HepG2 (cell line): ENCODE measurements at regions not wholly inside any gene's neighbourhood (a gene's known extent, or its start where the extent isn't known, plus 50 kb on each side); places are given as distances from the start of the nearest gene placed in this dataset.
A peak's percentile ranks its signal among the peaks of the same experiment; 100 is the strongest.

Experiments
- ATAC-seq: fragments of 200-7000 bp; cut with Tn5 transposase; 3 replicates; pipeline ENCODE4 v1.9.1; 2020; ENCODE audit warnings: mild to moderate bottlenecking, moderate library complexity
- BruUV-seq: library from RNA; stranded (reverse); fragments of 400-500 nt; replicated peaks from 2 replicates; lab custom pipeline; 2021; lab: Mats Ljungman, UMichigan
- CTCF ChIA-PET: fragments of 300-600 bp; formaldehyde crosslinking; extraction: SDS; loops from one replicate; lab custom pipeline; 2021; ENCODE audit warnings: low total read pairs, inconsistent platforms, low intra/inter-chr PET ratio; lab: Yijun Ruan, JAX
- POLR2A ChIA-PET: fragments of 350-600 bp; sonication (Branson Sonifier 250); formaldehyde crosslinking; loops from one replicate; lab custom pipeline; 2020; ENCODE audit warnings: antibody characterized with exemption, inconsistent platforms; lab: Yijun Ruan, JAX
- DNase-seq: peaks from one replicate; pipeline ENCODE4 v3.0.0-alpha.2; 2015; ENCODE audit warnings: low spot score
- FAIRE-seq: peaks from 3 replicates; lab custom pipeline; 2011; peaks lifted over from hg19 to GRCh38; lab: Jason Lieb, UNC
- H2AFZ ChIP-seq: one replicate; pipeline ENCODE4 v1.6.1; 2011; ENCODE audit warnings: low read length, inconsistent platforms
- H3K27ac ChIP-seq: fragments of 300-600 bp; 3 replicates; pipeline ENCODE4 v1.8.0; 2011; ENCODE audit warnings: mixed run types, mild to moderate bottlenecking, mixed read lengths, low read length, inconsistent platforms; ENCODE audit not compliant: insufficient read depth; ENCODE audit errors: extremely low read length
- H3K27me3 ChIP-seq, 2 experiments: fragments of 200-600 bp in 1 of 2; 2 replicates in 1 of 2; 3 replicates in 1 of 2; pipeline versions ENCODE4 v1.6.0 to v1.8.0; 2011; ENCODE audit warnings: low read length in 2 of 2, mild to moderate bottlenecking in 2 of 2, moderate library complexity in 2 of 2, inconsistent platforms in 1 of 2; ENCODE audit not compliant: insufficient read depth in 2 of 2, control insufficient read depth in 1 of 2
- H3K36me3 ChIP-seq, 2 experiments: fragments of 200-600 bp in 1 of 2; replicated peaks in 1 of 2; 2 replicates in 1 of 2; 3 replicates in 1 of 2; pipeline versions ENCODE4 v1.5.1 to v1.8.0; 2011; ENCODE audit warnings: low read length in 2 of 2, inconsistent platforms in 1 of 2; ENCODE audit not compliant: insufficient read depth in 2 of 2, control insufficient read depth in 1 of 2
- H3K4me1 ChIP-seq: 2 replicates; pipeline ENCODE4 v1.5.1; 2012; ENCODE audit warnings: low read length, inconsistent platforms; ENCODE audit not compliant: insufficient read depth
- H3K4me2 ChIP-seq: 2 replicates; pipeline ENCODE4 v1.6.0; 2011; ENCODE audit warnings: low read depth, low read length, inconsistent platforms
- H3K4me3 ChIP-seq, 3 experiments: fragments of 200-600 bp in 1 of 3; sonication (generic), shearing (Covaris generic) in 1 of 3; replicated peaks in 1 of 3; 2 replicates each; pipeline ENCODE4 v1.5.1; 2011 to 2016; ENCODE audit warnings: low read length in 3 of 3, inconsistent platforms in 2 of 3, low read depth in 2 of 3, mild to moderate bottlenecking in 2 of 3, control low read depth in 1 of 3, mixed read lengths in 1 of 3; ENCODE audit not compliant: insufficient read depth in 1 of 3
- H3K79me2 ChIP-seq: one replicate; pipeline ENCODE4 v1.6.1; 2011; ENCODE audit warnings: low read length, inconsistent platforms; ENCODE audit not compliant: insufficient read depth
- H3K9ac ChIP-seq: 2 replicates; pipeline ENCODE4 v1.6.0; 2011; ENCODE audit warnings: mild to moderate bottlenecking, low read depth, low read length, inconsistent platforms; ENCODE audit not compliant: insufficient read depth
- H3K9me3 ChIP-seq: 2 replicates; pipeline ENCODE4 v1.5.1; 2012; ENCODE audit warnings: mild to moderate bottlenecking, low read length
- H4K20me1 ChIP-seq: 2 replicates; pipeline ENCODE4 v1.6.0; 2011; ENCODE audit warnings: inconsistent platforms, mild to moderate bottlenecking, low read length, moderate library complexity; ENCODE audit not compliant: insufficient read depth
- CHCHD3 ChIP-seq: sonication (generic); formaldehyde crosslinking; IDR thresholded peaks from 2 replicates; pipeline ENCODE4 v1.8.0; 2022; ENCODE audit warnings: mild to moderate bottlenecking, missing genetic modification reagents, moderate library complexity
- NR2F6 ChIP-seq, 2 experiments: IDR thresholded peaks; 2 replicates each; pipeline ENCODE4 v1.6.1; 2016; ENCODE audit warnings: antibody characterized with exemption in 1 of 2, mild to moderate bottlenecking in 1 of 2
- REST ChIP-seq, 2 experiments: IDR thresholded peaks; 2 replicates each; pipeline ENCODE4 v1.6.1; 2011 to 2012; ENCODE audit warnings: low read length in 2 of 2, borderline replicate concordance in 1 of 2, low read depth in 1 of 2, mild to moderate bottlenecking in 1 of 2, moderate library complexity in 1 of 2
- SALL2 ChIP-seq: sonication (generic); formaldehyde crosslinking; IDR thresholded peaks from 2 replicates; pipeline ENCODE4 v1.8.1; 2023; ENCODE audit warnings: mild to moderate bottlenecking, missing genetic modification reagents, inconsistent platforms
- SP140L ChIP-seq: sonication (generic); formaldehyde crosslinking; IDR thresholded peaks from 2 replicates; pipeline ENCODE4 v1.4.0; 2020; ENCODE audit warnings: missing genetic modification reagents, borderline replicate concordance
- SYNCRIP ChIP-seq: fragments of 200-400 bp; formaldehyde crosslinking; IDR thresholded peaks from 2 replicates; pipeline ENCODE4 v1.6.1; 2018; ENCODE audit warnings: mild to moderate bottlenecking, low read depth, low read length; ENCODE audit not compliant: insufficient read depth
- ZBTB21 ChIP-seq: sonication (generic); formaldehyde crosslinking; IDR thresholded peaks from 2 replicates; pipeline ENCODE4 v1.4.0; 2020; ENCODE audit warnings: missing genetic modification reagents
- ZBTB38 ChIP-seq: sonication (generic); formaldehyde crosslinking; IDR thresholded peaks from 2 replicates; pipeline ENCODE4 v1.5.1; 2020; ENCODE audit warnings: mild to moderate bottlenecking, missing genetic modification reagents
- ZNF329 ChIP-seq: sonication (generic); formaldehyde crosslinking; IDR thresholded peaks from 2 replicates; pipeline ENCODE4 v1.9.0; 2021; ENCODE audit warnings: low read depth, mild to moderate bottlenecking, missing genetic modification reagents
- WGBS: methylation state at CpG from one replicate; pipeline ENCODE4 v1.1.6; 2017; ENCODE audit warnings: low lambda C conversion rate; 5-methylcytosine and 5-hydroxymethylcytosine counted together
- in situ Hi-C: cut with HindIII; loops from 2 replicates; pipeline ENCODE4 v1.10.0; 2017; ENCODE audit warnings: low pct_unique_long_range_greater_than_20kb; ENCODE audit not compliant: extremely low pct_ligation_motif_present
- intact Hi-C: fragments of 100-400 bp; cut with micrococcal nuclease; formaldehyde crosslinking; loops from one replicate; pipeline ENCODE4 v1.10.0; 2022; ENCODE audit not compliant: unreplicated experiment
- TF ChIP-seq, protein P1 (sequence below): sonication (generic); formaldehyde crosslinking; IDR thresholded peaks from 2 replicates; pipeline ENCODE4 v1.4.0; 2020; ENCODE audit warnings: mild to moderate bottlenecking, missing genetic modification reagents
- TF ChIP-seq, protein P2 (sequence below): sonication (generic); formaldehyde crosslinking; IDR thresholded peaks from 2 replicates; pipeline ENCODE4 v1.4.0; 2020; ENCODE audit warnings: mild to moderate bottlenecking, missing genetic modification reagents

DNA sequence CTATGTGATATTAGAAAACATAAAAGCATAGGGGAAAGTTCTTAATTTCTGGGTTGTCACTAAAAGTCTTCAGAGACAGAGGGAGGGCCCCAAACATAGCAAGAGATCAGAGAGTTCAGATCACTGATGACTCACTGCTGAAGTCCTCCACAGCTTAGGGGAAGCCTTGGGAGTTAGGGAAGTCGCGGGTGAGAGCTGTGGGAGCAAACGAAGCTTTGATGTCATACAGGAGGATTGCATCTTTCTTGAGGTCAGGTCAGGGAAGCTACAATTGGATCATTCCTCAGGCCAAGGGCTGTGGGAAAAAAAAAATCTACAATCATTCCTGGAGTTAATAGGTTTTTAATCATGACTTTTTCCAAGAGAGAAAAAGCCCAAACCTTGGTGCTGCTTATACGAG lies 96.2 kb downstream of the COPS8 start:
- no peak overlapping the region for H3K9ac ChIP-seq
- WGBS, result 6% methylated on average over 4 of the region's 4 CpGs
- no peaks in the 10 kb centered on the region for H3K79me2 ChIP-seq
- H4K20me1 ChIP-seq, result no peaks in the 10 kb centered on the region
- in situ Hi-C loops (no loop called here), intact Hi-C loops (no loop called here)
- H2AFZ ChIP-seq, result no peak overlapping the region
- ChIA-PET POLR2A (no interaction called here), CTCF (no interaction called here)
- ATAC-seq, result no peak
- H3K27me3 ChIP-seq, result peaks cover 4 to 59% of the 10 kb centered on the region in 2 experiments; a peak in 3 of 5 replicates
- no TSS peak for BruUV-seq
- H3K4me1 ChIP-seq, result no peaks in the 10 kb centered on the region
- no peak overlapping the region for H3K27ac ChIP-seq
- no peak for FAIRE-seq
- no peak overlapping the region for H3K4me2 ChIP-seq
- H3K36me3 ChIP-seq, result no peaks in the 10 kb centered on the region
- H3K4me3 ChIP-seq, result no peak overlapping the region
- TF ChIP-seq SP140L (CRISPR knock-in tag), result no peak
- 0 out of 2 replicates have a peak, but pooled peaks have one; percentile 14 for TF ChIP-seq ZBTB21 (CRISPR knock-in tag)
- no peak for TF ChIP-seq ZBTB38 (CRISPR knock-in tag)
- no peak for DNase-seq
- H3K9me3 ChIP-seq, result no peaks in the 10 kb centered on the region

- WGBS, result 44% methylated on average over 11 of the region's 15 CpGs
- POLR2A ChIA-PET, result no interaction called here
- TF ChIP-seq, protein P1, sequence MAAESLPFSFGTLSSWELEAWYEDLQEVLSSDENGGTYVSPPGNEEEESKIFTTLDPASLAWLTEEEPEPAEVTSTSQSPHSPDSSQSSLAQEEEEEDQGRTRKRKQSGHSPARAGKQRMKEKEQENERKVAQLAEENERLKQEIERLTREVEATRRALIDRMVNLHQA, result no peak
- TF ChIP-seq CHCHD3 (CRISPR knock-in tag) (no peak), SALL2 (CRISPR knock-in tag) (no peak), ZNF329 (CRISPR knock-in tag) (no peak), SYNCRIP (no peak), REST (IDR thresholded peaks at IDR 0.05; ENCODE audit: borderline replicate concordance in 1 of 2, low read depth in 1 of 2, low read length in 2 of 2) (no peak), NR2F6 (IDR thresholded peaks at IDR 0.05) (no peak), NR2F6 (CRISPR knock-in tag; IDR thresholded peaks at IDR 0.05) (no peak)
- TF ChIP-seq, protein P2, sequence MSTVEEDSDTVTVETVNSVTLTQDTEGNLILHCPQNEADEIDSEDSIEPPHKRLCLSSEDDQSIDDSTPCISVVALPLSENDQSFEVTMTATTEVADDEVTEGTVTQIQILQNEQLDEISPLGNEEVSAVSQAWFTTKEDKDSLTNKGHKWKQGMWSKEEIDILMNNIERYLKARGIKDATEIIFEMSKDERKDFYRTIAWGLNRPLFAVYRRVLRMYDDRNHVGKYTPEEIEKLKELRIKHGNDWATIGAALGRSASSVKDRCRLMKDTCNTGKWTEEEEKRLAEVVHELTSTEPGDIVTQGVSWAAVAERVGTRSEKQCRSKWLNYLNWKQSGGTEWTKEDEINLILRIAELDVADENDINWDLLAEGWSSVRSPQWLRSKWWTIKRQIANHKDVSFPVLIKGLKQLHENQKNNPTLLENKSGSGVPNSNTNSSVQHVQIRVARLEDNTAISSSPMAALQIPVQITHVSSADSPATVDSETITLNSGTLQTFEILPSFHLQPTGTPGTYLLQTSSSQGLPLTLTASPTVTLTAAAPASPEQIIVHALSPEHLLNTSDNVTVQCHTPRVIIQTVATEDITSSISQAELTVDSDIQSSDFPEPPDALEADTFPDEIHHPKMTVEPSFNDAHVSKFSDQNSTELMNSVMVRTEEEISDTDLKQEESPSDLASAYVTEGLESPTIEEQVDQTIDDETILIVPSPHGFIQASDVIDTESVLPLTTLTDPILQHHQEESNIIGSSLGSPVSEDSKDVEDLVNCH (CRISPR knock-in tag), result no peak
Observed at GRCh38 chr2:237182422-237183123, 96.9 kb downstream of the COPS8 start.

More at GRCh38 chr2:237182422-237183123, 96.9 kb downstream of the COPS8 start:
- no peaks in the 10 kb centered on the region for H3K79me2 ChIP-seq
- H3K9me3 ChIP-seq, result no peaks in the 10 kb centered on the region
- no peak overlapping the region for H3K4me2 ChIP-seq
- DNase-seq (no peak), ATAC-seq (no peak), FAIRE-seq (no peak)
- peaks cover 4 to 54% of the 10 kb centered on the region in 2 experiments; a peak in 3 of 5 replicates for H3K27me3 ChIP-seq
- no peak overlapping the region for H3K9ac ChIP-seq
- no peaks in the 10 kb centered on the region for H3K36me3 ChIP-seq
- no peak overlapping the region for H2AFZ ChIP-seq
- H4K20me1 ChIP-seq, result no peaks in the 10 kb centered on the region
- H3K4me1 ChIP-seq, result no peaks in the 10 kb centered on the region
- in situ Hi-C loops (no loop called here), intact Hi-C loops (no loop called here)
- CTCF ChIA-PET, result no interaction called here
- no TSS peak for BruUV-seq
- no peak overlapping the region for H3K4me3 ChIP-seq
- no peak overlapping the region for H3K27ac ChIP-seq
